ENCODE measurements at regions not wholly inside any gene's neighbourhood (a gene's known extent, or its start where the extent isn't known, plus 50 kb on each side); places are given as distances from the start of the nearest gene placed in this dataset.

DNA sequence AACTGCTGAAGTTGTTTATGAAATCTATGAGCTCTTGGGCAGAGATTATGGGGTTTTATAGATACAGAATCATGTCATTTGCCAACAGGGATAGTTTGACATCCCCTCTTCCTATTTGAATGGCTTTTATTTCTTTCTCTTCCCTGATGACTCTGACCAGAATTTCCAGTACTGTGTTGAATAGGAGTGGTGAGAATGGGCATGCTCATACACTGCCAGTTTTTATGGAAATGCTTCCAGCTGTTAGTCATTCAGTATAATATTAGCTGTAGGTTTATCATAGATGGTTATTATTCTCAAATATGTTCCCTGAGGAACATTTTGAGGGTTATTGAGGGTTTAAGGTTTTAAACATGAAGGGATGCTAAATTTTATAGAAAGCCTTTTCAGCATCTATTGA lies 121.2 kb downstream of the NR4A2 start:
- H3K4me2 ChIP-seq (ENCODE audit: insufficient read depth in 1 of 2, low read depth in 2 of 2, low read length in 2 of 2): no peak overlapping the region
- H3K56ac ChIP-seq (replicated peaks; ENCODE audit: insufficient read length, low read depth, low read length): no peak overlapping the region
- H2BK5ac ChIP-seq (ENCODE audit: low read depth, low read length): no peak overlapping the region
- H3K4ac ChIP-seq (replicated peaks; ENCODE audit: insufficient read length, low read depth, low read length): no peak overlapping the region
- no peaks in the 10 kb centered on the region for H3K23me2 ChIP-seq (ENCODE audit: low read depth, low read length)
- no peak for DNase-seq (ENCODE audit: low read depth in 1 of 2, low spot score in 2 of 2)
- no peak overlapping the region for H4K8ac ChIP-seq (ENCODE audit: extremely low read depth, insufficient read depth, low read length)
- no peak overlapping the region for H4K91ac ChIP-seq (replicated peaks; ENCODE audit: insufficient read length, low read length)
- no peak overlapping the region for H4K5ac ChIP-seq (ENCODE audit: insufficient read length, low read depth, low read length)
- H3K79me1 ChIP-seq (ENCODE audit: low read depth, low read length): no peaks in the 10 kb centered on the region
- no peak overlapping the region for H2AK5ac ChIP-seq (ENCODE audit: low read depth, low read length)
- FAIRE-seq: no peak
- no peaks in the 10 kb centered on the region for H3K36me3 ChIP-seq (ENCODE audit: control insufficient read depth in 2 of 4, insufficient read depth in 4 of 4, low read length in 3 of 4)
- H3K18ac ChIP-seq (ENCODE audit: extremely low read depth, low read length): no peak overlapping the region
- H2BK120ac ChIP-seq (replicated peaks; ENCODE audit: low read depth, low read length): no peak overlapping the region
- no peaks in the 10 kb centered on the region for H3K79me2 ChIP-seq (ENCODE audit: control insufficient read depth in 1 of 2, insufficient read depth in 2 of 2, low read length in 2 of 2)
- H2AFZ ChIP-seq (ENCODE audit: low read length): no peak overlapping the region
- no peak overlapping the region for H2BK12ac ChIP-seq (ENCODE audit: low read depth, low read length)
- no peak overlapping the region for H3K23ac ChIP-seq (ENCODE audit: insufficient read length)
- H3K9ac ChIP-seq (replicated peaks in 1 of 4; ENCODE audit: extremely low read depth in 1 of 4, low read depth in 3 of 4, low read length in 3 of 4): no peak overlapping the region
- H3K4me3 ChIP-seq (ENCODE audit: extremely low read depth in 1 of 4, insufficient read depth in 2 of 4, low read depth in 3 of 4, low read length in 4 of 4): no peak overlapping the region
- H4K20me1 ChIP-seq (replicated peaks in 1 of 2; ENCODE audit: control insufficient read depth in 1 of 2, insufficient read depth in 2 of 2, low read length in 2 of 2): no peaks in the 10 kb centered on the region
- ChIA-PET POLR2A (ENCODE audit: partially characterized antibody) (no interaction called here), CTCF (ENCODE audit: partially characterized antibody) (interaction anchor here (1.1 to 1.8 kb wide), 2 partner anchors 18 to 82 kb away, joined by 3 to 5 read pairs; no protein-coding TSS in a partner anchor)
- no peak overlapping the region for H2BK15ac ChIP-seq (ENCODE audit: low read length)
- H3K9me3 ChIP-seq (ENCODE audit: insufficient read depth in 2 of 2, low read depth in 1 of 2, low read length in 1 of 2): no peaks in the 10 kb centered on the region
- H2BK20ac ChIP-seq (ENCODE audit: low read length): no peak overlapping the region
- no peaks in the 10 kb centered on the region for H3K27me3 ChIP-seq (replicated peaks in 1 of 4; ENCODE audit: control insufficient read depth in 3 of 4, extremely low read depth in 1 of 4, insufficient read depth in 3 of 4, low read length in 3 of 4)
- H3K27ac ChIP-seq (ENCODE audit: low read depth, low read length): no peak overlapping the region
- H3K14ac ChIP-seq (ENCODE audit: insufficient read length): no peak overlapping the region
- peaks cover 0 to 4% (median 0%) of the 10 kb centered on the region in 4 experiments; a peak in 2 of 7 replicates for H3K4me1 ChIP-seq (replicated peaks in 1 of 4; ENCODE audit: control insufficient read depth in 3 of 4, insufficient read depth in 4 of 4, low read length in 3 of 4)
- no peak for TF ChIP-seq ZNF274 (IDR thresholded peaks at IDR 0.05; ENCODE audit: borderline replicate concordance, extremely low read depth, low read length)
- TF ChIP-seq HDAC2 (IDR thresholded peaks at IDR 0.05; ENCODE audit: borderline replicate concordance in 1 of 2, low read depth in 2 of 2, low read length in 2 of 2): no peak
- TF ChIP-seq CBX5 (IDR thresholded peaks at IDR 0.05; ENCODE audit: low read depth, low read length): no peak
- no peak for TF ChIP-seq GABPA (IDR thresholded peaks at IDR 0.05; ENCODE audit: borderline replicate concordance, insufficient read depth, low read length)
- TF ChIP-seq POLR2AphosphoS5 (IDR thresholded peaks at IDR 0.05; ENCODE audit: low read depth, low read length): no peak
- TF ChIP-seq, protein P1, sequence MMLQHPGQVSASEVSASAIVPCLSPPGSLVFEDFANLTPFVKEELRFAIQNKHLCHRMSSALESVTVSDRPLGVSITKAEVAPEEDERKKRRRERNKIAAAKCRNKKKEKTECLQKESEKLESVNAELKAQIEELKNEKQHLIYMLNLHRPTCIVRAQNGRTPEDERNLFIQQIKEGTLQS (IDR thresholded peaks at IDR 0.05; ENCODE audit: insufficient read depth, low read depth, low read length): no peak
- no peak for TF ChIP-seq KDM4A (IDR thresholded peaks at IDR 0.05; ENCODE audit: low read depth, low read length, severe bottlenecking)
- TF ChIP-seq CEBPB (IDR thresholded peaks at IDR 0.05; ENCODE audit: low read depth, low read length): no peak
- TF ChIP-seq NANOG (IDR thresholded peaks at IDR 0.05; ENCODE audit: insufficient read depth, low read depth, low read length, poor library complexity, severe bottlenecking): no peak
- TF ChIP-seq EZH2 (IDR thresholded peaks at IDR 0.05; ENCODE audit: low read depth, low read length, severe bottlenecking): no peak
- no peak for TF ChIP-seq SIRT6 (IDR thresholded peaks at IDR 0.05; ENCODE audit: low read length)
- TF ChIP-seq HDAC6 (IDR thresholded peaks at IDR 0.05; ENCODE audit: low read depth, low read length): no peak
- no peak for TF ChIP-seq TEAD4 (IDR thresholded peaks at IDR 0.05; ENCODE audit: low read depth, low read length)

Data from H1 (cell line).